Liver (tissue), 8 donors: ENCODE measurements at regions not wholly inside any gene's neighbourhood (a gene's known extent, or its start where the extent isn't known, plus 50 kb on each side); places are given as distances from the start of the nearest gene placed in this dataset.

Source experiments
- DNase-seq: peaks from one replicate; pipeline ENCODE4 v3.0.0-alpha.2; 2017; ENCODE audit warnings: low spot score
- H3K27ac ChIP-seq, 2 donors: one replicate each; pipeline ENCODE4 v1.7.0; 2013; ENCODE audit warnings: inconsistent platforms in 2 of 2, low read length in 2 of 2, control low read depth in 1 of 2, low read depth in 1 of 2, mild to moderate bottlenecking in 1 of 2
- H3K27me3 ChIP-seq, 4 donors: one replicate each; pipeline versions ENCODE4 v1.6.1 to v1.7.0; 2013; ENCODE audit warnings: low read length in 3 of 4, inconsistent platforms in 1 of 4, mild to moderate bottlenecking in 1 of 4, moderate library complexity in 1 of 4; ENCODE audit not compliant: control insufficient read depth in 4 of 4, insufficient read depth in 4 of 4
- H3K36me3 ChIP-seq, 4 donors: one replicate each; pipeline versions ENCODE4 v1.6.1 to v1.7.0; 2013; ENCODE audit warnings: low read length in 3 of 4, mild to moderate bottlenecking in 3 of 4, low read depth in 1 of 4, moderate library complexity in 1 of 4; ENCODE audit not compliant: control insufficient read depth in 4 of 4, insufficient read depth in 3 of 4
- H3K4me1 ChIP-seq, 4 donors: one replicate each; pipeline versions ENCODE4 v1.6.1 to v1.7.0; 2013; ENCODE audit warnings: low read length in 3 of 4, mild to moderate bottlenecking in 3 of 4, moderate library complexity in 1 of 4; ENCODE audit not compliant: control insufficient read depth in 4 of 4, insufficient read depth in 4 of 4
- H3K4me3 ChIP-seq, 3 donors: one replicate each; pipeline versions ENCODE4 v1.6.1 to v1.7.0; 2013; ENCODE audit warnings: low read length in 3 of 3, control low read depth in 1 of 3, low read depth in 1 of 3, mild to moderate bottlenecking in 1 of 3
- H3K9ac ChIP-seq, 2 donors: one replicate each; pipeline ENCODE4 v1.7.0; 2013; ENCODE audit warnings: low read length in 2 of 2, mild to moderate bottlenecking in 2 of 2, moderate library complexity in 2 of 2, control low read depth in 1 of 2, low read depth in 1 of 2
- H3K9me3 ChIP-seq, 4 donors: one replicate each; pipeline versions ENCODE4 v1.6.1 to v1.7.0; 2013; ENCODE audit warnings: low read length in 3 of 4; ENCODE audit not compliant: control insufficient read depth in 4 of 4
- EGR1 ChIP-seq, 2 donors: IDR thresholded peaks; 2 replicates each; pipeline ENCODE4 v1.6.1; 2016 to 2018; ENCODE audit warnings: antibody characterized with exemption in 2 of 2, low read depth in 2 of 2
- FOXA1 ChIP-seq: IDR thresholded peaks from 2 replicates; pipeline ENCODE4 v1.6.1; 2016; ENCODE audit warnings: antibody characterized with exemption
- FOXA2 ChIP-seq: IDR thresholded peaks from 2 replicates; pipeline ENCODE4 v1.6.1; 2016; ENCODE audit warnings: antibody characterized with exemption
- GABPA ChIP-seq, 2 donors: IDR thresholded peaks in 1 of 2; conservative IDR thresholded peaks in 1 of 2; 2 replicates each; pipeline ENCODE4 v1.6.1; 2016; ENCODE audit warnings: antibody characterized with exemption in 2 of 2, mild to moderate bottlenecking in 1 of 2, moderate library complexity in 1 of 2
- HNF4A ChIP-seq, 2 donors: conservative IDR thresholded peaks; 2 replicates each; pipeline ENCODE4 v1.6.1; 2016; ENCODE audit warnings: antibody characterized with exemption in 2 of 2, mild to moderate bottlenecking in 2 of 2
- HNF4G ChIP-seq: IDR thresholded peaks from 2 replicates; pipeline ENCODE4 v1.6.1; 2016; ENCODE audit warnings: antibody characterized with exemption
- JUND ChIP-seq, 2 donors: IDR thresholded peaks; 2 replicates each; pipeline ENCODE4 v1.6.1; 2016; ENCODE audit warnings: antibody characterized with exemption in 2 of 2
- NR2F2 ChIP-seq: IDR thresholded peaks from 2 replicates; pipeline ENCODE4 v1.6.1; 2016; ENCODE audit warnings: antibody characterized with exemption
- RXRA ChIP-seq, 2 donors: IDR thresholded peaks; 2 replicates each; pipeline ENCODE4 v1.6.1; 2017 to 2018; ENCODE audit warnings: antibody characterized with exemption in 2 of 2, mild to moderate bottlenecking in 1 of 2
- SP1 ChIP-seq: IDR thresholded peaks from 2 replicates; pipeline ENCODE4 v1.6.1; 2018; ENCODE audit warnings: antibody characterized with exemption, mild to moderate bottlenecking
- TAF1 ChIP-seq: conservative IDR thresholded peaks from 2 replicates; pipeline ENCODE4 v1.6.1; 2016; ENCODE audit warnings: antibody characterized with exemption, mild to moderate bottlenecking
- YY1 ChIP-seq: IDR thresholded peaks from 2 replicates; pipeline ENCODE4 v1.6.1; 2016; ENCODE audit warnings: antibody characterized with exemption, mild to moderate bottlenecking
- WGBS: extraction: QIAGEN DNeasy Blood & Tissue Kit; methylation state at CpG from one replicate; pipeline ENCODE4 v1.1.7; 2013; 5-methylcytosine and 5-hydroxymethylcytosine counted together
- TF ChIP-seq, protein P1 (sequence below): IDR thresholded peaks from 2 replicates; pipeline ENCODE4 v1.6.1; 2016; ENCODE audit warnings: antibody characterized with exemption
- TF ChIP-seq, protein P2 (sequence below): IDR thresholded peaks from 2 replicates; pipeline ENCODE4 v1.6.1; 2016; ENCODE audit warnings: antibody characterized with exemption
- TF ChIP-seq, protein P3 (sequence below): IDR thresholded peaks from 2 replicates; pipeline ENCODE4 v1.6.1; 2016; ENCODE audit warnings: antibody characterized with exemption
- TF ChIP-seq, protein P4 (sequence below): fragments of 150-350 bp; IDR thresholded peaks from 2 replicates; pipeline ENCODE4 v1.5.1; 2017; ENCODE audit warnings: improper control_type of control experiment, low read depth, low read length; ENCODE audit not compliant: missing input control
- donor health status: healthy.
- donor health status: healthy.
- donor health status: healthy.
- donor health status: healthy.
- donor health status: healthy.

DNA sequence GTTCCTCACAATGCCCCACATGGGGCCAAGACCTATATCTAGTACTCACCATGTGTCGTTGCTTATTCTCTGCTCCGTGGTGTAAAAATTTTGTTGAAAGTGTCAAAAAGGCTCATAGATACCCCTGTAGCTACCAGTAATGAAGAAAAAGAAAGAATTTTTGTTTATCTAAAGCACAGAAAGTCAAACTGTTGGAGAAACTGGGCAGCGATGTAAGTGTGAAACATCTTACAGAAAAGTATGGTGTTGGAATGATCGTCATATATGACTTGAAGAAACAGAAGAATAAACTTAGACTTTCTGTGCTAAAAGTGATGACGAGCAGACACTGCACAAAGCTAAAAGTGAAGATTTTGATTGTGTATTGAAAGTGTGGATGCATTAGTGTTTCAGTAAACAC is 626.6 kb upstream of the GHITM start:
- Histone ChIP-seq H3K4me3 (no peak overlapping the region), H3K9ac (no peak overlapping the region), H3K27ac (no peak overlapping the region), H3K27me3 (no peaks in the 10 kb centered on the region), H3K9me3 (no peaks in the 10 kb centered on the region), H3K36me3 (no peaks in the 10 kb centered on the region), H3K4me1 (no peaks in the 10 kb centered on the region)
- DNase-seq, result no peak
- WGBS, result 88% methylated on average over 5 of the region's 5 CpGs
- TF ChIP-seq NR2F2, result no peak
- TF ChIP-seq FOXA1, result no peak
- TF ChIP-seq SP1, result no peak
- TF ChIP-seq, protein P1, sequence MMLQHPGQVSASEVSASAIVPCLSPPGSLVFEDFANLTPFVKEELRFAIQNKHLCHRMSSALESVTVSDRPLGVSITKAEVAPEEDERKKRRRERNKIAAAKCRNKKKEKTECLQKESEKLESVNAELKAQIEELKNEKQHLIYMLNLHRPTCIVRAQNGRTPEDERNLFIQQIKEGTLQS, result no peak

DNA sequence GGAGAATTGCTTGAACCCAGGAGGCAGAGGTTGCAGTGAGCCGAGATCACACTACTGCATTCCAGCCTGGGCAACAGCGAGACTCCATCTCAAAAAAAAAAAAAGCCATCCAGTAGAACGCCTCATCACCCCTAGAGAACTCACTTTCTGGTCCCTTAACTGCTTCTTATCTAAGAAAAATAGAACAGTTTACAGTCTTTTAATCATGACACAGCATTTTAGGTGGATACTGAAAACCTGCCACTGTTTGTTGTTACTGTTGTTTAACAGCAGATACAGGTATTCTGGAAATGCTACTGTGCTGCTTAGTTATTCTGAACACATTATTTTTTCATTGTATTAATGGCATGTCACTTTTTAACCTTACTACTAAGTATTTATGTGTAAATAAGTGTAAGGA is 624.3 kb upstream of the GHITM start:
- Histone ChIP-seq H3K27ac (no peak overlapping the region), H3K9ac (no peak overlapping the region), H3K4me3 (no peak overlapping the region), H3K4me1 (no peaks in the 10 kb centered on the region), H3K27me3 (no peaks in the 10 kb centered on the region), H3K9me3 (no peaks in the 10 kb centered on the region), H3K36me3 (no peaks in the 10 kb centered on the region)
- 80% methylated on average over 3 of the region's 3 CpGs for WGBS
- TF ChIP-seq, protein P2, sequence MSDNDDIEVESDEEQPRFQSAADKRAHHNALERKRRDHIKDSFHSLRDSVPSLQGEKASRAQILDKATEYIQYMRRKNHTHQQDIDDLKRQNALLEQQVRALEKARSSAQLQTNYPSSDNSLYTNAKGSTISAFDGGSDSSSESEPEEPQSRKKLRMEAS, result no peak
- no peak for TF ChIP-seq GABPA (IDR thresholded peaks at IDR 0.05 in 1 of 2, conservative IDR thresholded peaks at IDR 0.05 in 1 of 2)
- TF ChIP-seq FOXA2, result no peak
- TF ChIP-seq EGR1 (IDR thresholded peaks at IDR 0.05; ENCODE audit: low read depth in 2 of 2), result no peak
- no peak for TF ChIP-seq NR2F2
- no peak for TF ChIP-seq RXRA (IDR thresholded peaks at IDR 0.05)
- TF ChIP-seq HNF4A (conservative IDR thresholded peaks at IDR 0.05), result no peak
- no peak for TF ChIP-seq JUND (IDR thresholded peaks at IDR 0.05)
- TF ChIP-seq, protein P3, sequence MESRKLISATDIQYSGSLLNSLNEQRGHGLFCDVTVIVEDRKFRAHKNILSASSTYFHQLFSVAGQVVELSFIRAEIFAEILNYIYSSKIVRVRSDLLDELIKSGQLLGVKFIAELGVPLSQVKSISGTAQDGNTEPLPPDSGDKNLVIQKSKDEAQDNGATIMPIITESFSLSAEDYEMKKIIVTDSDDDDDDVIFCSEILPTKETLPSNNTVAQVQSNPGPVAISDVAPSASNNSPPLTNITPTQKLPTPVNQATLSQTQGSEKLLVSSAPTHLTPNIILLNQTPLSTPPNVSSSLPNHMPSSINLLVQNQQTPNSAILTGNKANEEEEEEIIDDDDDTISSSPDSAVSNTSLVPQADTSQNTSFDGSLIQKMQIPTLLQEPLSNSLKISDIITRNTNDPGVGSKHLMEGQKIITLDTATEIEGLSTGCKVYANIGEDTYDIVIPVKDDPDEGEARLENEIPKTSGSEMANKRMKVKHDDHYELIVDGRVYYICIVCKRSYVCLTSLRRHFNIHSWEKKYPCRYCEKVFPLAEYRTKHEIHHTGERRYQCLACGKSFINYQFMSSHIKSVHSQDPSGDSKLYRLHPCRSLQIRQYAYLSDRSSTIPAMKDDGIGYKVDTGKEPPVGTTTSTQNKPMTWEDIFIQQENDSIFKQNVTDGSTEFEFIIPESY, result no peak
- no peak for TF ChIP-seq TAF1
- TF ChIP-seq SP1, result no peak
- TF ChIP-seq, protein P1, result no peak
- no peak for TF ChIP-seq YY1
- TF ChIP-seq, protein P4, sequence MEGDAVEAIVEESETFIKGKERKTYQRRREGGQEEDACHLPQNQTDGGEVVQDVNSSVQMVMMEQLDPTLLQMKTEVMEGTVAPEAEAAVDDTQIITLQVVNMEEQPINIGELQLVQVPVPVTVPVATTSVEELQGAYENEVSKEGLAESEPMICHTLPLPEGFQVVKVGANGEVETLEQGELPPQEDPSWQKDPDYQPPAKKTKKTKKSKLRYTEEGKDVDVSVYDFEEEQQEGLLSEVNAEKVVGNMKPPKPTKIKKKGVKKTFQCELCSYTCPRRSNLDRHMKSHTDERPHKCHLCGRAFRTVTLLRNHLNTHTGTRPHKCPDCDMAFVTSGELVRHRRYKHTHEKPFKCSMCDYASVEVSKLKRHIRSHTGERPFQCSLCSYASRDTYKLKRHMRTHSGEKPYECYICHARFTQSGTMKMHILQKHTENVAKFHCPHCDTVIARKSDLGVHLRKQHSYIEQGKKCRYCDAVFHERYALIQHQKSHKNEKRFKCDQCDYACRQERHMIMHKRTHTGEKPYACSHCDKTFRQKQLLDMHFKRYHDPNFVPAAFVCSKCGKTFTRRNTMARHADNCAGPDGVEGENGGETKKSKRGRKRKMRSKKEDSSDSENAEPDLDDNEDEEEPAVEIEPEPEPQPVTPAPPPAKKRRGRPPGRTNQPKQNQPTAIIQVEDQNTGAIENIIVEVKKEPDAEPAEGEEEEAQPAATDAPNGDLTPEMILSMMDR, result no peak
- TF ChIP-seq HNF4G, result no peak
- no peak for TF ChIP-seq FOXA1
- no peak for DNase-seq

DNA sequence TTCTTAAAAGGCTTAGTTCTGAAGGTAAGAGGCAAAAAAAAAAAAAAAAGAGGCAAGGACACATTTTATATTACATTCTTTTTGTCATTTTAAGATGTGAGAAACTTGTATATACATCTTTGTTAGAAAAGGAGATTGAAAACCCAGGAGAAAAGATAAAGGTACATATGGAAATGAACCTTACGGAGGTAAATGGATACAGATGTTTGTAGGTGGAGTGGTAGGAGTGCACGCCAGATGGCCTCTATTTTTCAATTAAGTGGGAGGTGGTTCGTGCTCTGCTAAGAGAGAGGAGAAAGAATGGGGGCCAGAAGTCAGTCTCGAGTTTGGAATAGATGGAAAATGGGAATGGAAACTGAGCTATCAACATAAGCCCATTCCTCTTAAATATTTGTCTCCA is 622.5 kb upstream of the GHITM start:
- DNase-seq, result no peak
- TF ChIP-seq GABPA (IDR thresholded peaks at IDR 0.05 in 1 of 2, conservative IDR thresholded peaks at IDR 0.05 in 1 of 2) (no peak), SP1 (no peak), JUND (IDR thresholded peaks at IDR 0.05) (no peak), RXRA (IDR thresholded peaks at IDR 0.05) (no peak), HNF4A (conservative IDR thresholded peaks at IDR 0.05) (no peak)
- TF ChIP-seq, protein P4, result no peak
- Histone ChIP-seq H3K9me3 (no peaks in the 10 kb centered on the region), H3K4me3 (no peak overlapping the region), H3K9ac (no peak overlapping the region), H3K36me3 (no peaks in the 10 kb centered on the region), H3K27ac (no peak overlapping the region), H3K4me1 (no peaks in the 10 kb centered on the region), H3K27me3 (no peaks in the 10 kb centered on the region)
- WGBS, result 75% methylated on average over 4 of the region's 4 CpGs
